Stimulated activated CD8-positive, alpha-beta memory T cell treated with anti-CD3 and anti-CD28 coated beads, Interleukin-7, amount 100 ng/mL, for 48 hours (primary cell): ENCODE measurements at regions not wholly inside any gene's neighbourhood (a gene's known extent, or its start where the extent isn't known, plus 50 kb on each side); places are given as distances from the start of the nearest gene placed in this dataset.
"Not testable (repeated sequence)": the region's sequence is repeated elsewhere in the genome, so short reads cannot be mapped to it uniquely, and the experiment has no call there.

Source experiments
- DNase-seq, 2 donors: peaks; one replicate each; pipeline ENCODE4 v3.0.0-alpha.2; 2020; ENCODE audit warnings: low read depth in 1 of 2; ENCODE audit errors: extremely low read depth in 1 of 2

DNA sequence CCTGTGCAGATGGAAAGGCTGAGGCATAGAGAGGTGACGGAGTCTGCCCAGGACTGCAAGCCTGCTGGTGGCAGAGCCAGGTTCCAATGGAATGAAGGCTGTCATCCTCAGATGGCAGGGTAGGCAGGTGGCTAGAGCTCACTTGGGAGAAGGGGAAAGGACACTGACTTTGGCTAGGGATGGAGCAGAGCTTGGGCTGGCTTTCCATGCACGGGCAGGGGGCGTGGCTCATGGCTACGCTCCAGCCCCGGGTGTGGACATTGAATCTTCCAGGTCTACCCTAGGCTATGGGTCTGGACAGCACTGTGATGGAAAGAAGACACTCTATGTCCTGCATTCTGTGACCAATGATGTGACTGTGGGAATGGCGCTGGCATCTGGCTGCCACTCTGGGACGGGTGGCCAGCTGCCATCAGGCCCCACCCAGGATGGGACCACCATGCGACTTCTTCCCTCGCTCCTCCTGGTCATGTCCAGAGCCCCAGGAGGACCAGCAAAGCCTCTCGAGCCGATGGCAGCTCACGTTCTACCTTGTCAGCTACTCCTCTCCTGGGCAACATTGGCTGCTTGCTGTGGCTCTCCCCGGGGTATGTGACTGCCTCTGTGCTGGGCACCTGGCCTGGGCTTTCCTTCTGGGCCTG, 398.7 kb downstream of the TMEM121 start:
- no peak for DNase-seq

DNA sequence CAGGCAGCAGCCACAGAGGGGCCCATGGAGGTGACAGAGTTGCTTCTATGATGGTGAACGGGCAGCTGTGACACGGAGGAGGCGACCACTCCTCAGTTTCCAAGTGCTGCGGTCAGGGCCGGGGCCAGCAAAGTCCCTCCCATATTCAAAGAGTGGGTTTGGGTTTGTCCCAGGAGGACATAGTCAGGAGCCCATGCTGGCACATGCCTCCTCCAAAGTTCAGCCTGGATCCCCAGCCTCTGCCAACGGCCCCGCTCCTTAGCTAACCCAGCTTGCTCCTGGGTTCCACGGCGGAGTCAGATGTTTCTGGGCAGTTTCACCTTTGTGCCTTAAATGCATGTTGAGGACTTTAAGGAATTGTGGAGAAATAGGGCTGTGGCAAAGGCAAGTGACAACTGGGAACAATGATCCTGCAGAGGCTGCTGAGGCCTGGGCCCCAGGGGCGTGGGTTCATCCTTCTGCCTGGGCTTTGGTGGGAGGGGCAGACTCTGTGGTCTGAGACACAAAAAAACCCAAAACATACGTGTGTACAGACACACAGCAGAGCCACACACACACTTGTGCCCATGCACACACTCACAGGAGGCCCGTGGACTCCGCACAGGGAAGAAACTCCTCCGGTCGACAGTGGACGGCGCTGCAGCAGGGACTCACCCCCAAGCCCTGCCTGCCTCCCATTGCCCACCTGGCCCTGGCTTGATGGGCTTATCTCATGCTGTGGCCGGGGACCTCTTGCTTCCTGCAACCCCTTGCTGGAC, 399.4 kb downstream of the TMEM121 start:
- no peak for DNase-seq

DNA sequence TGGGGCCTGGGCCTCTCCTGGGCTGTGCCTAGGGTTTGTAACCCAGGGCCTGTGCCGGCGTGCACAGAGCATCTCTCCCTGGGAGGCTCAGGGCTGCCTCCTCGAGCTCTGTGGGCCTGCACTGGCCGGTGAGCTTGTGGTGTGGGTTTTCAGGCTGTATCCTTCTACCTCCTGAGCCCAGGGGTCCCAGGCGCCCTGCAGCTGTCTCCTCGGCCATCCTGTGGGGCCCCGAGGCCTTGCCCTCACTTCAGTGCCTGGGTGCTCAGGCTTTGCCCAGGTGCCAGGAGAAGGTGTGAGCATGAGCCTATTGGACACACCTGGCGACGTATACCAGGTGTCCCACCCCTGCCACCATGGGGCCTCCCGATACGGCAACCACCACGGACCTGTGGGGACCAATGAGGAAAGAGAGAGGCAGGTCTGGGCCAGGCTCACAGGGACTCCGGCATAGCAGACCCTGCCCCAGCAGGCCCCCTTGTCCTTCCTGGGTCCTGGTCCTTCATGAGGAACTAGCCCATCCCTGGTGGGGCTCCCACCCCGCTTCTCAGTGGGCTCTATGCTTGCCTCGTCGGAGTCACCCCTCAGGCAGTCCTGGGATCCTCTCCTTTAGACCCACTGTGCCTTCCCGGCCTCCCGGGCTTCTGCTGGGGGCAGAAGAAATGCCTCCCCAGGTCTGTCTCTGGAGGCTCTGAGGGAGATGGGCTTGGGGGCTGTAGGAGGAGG, 400.2 kb downstream of the TMEM121 start:
- no peak for DNase-seq

DNA sequence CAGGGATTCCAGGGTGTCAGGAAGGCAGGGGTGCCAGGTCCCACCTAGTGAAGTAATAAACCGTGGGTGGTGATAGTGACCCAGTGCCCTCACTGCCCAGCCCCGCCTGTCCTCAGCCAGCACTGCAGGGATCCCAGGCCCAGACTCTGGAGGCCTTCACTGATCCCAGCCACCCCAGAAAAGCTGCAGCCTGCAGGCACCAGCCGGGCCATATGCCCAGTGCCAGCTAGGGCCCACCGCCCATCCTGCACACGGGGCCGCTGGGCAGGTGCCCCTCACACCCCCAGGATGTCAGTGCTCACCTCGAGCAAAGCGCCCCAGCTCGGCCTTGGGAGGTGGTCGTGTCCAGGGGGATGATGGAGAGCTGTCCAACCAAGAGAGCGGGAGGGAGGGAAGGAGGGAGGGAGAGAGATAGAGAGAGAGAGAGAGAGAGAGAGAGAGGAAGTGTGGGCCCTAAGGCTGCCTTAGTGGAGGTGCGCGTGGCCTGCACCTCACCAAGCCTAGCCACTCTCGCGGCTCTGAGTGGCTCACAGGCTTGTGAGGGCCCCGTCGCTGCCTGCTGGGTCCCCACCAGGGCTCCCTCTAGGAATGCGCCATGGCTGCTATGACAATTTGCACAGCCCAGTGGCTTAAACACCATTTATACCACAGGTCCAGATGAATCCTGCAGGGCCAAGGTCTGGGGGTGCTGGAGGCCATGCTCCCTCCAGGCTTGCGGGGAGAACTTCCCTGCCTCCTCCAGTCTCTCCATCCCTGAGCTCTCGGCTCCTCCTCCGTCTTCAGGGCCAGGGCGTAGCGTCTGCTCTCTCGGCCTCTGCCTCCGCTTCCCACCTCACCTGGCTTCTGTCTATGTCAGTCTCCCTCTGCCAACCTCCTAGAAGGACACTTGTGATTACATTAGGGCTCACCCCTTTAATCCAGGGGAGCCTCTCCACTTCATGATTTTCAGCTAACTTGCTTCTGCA, 401.0 kb downstream of the TMEM121 start:
- no peak for DNase-seq

DNA sequence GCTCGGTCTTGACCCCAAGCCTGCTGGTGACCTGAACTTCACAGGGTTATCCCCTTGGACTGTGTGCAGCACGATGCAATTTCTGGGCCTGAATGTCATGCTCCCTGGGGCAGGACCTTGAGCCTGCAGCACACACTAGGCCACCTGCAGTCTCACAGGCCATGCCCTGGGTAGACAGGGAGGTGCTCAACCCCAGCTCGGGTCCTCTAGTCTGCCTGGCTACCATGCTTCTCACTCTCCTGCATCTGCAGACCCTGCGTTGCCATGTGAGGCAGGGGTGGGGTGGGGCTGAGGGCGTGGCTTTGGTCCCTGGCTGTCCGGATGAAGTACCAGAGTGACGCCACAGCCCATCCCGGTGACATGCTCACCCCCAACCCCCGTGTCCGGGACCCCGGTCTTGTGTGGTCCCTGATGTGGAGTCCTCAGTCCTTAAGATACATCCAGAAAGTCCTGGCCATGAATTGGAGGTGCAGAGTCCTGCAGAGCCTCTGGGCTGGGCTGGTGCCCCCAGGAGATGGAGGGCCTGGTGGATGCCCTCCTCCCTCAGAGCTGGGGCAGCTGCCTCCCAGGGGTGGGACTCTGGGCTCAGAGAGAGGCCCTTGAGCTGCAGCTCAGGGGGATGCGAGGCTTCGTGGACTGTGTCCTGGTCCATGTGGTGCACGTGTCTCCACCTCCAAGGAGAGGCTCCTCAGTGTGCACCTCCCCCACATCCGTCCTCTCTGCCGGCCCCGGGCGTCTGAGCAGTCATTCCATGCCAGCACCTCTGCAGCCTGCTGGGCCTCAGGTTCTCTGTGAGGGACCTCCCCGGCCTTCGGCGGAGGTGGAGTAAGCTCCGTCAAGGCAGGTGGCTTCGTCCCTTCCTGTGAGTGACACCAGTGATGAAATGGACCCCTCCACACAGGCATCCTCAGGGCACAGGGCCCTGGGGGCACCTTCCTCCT, 402.1 kb downstream of the TMEM121 start:
- DNase-seq, result not testable (repeated sequence)

DNA sequence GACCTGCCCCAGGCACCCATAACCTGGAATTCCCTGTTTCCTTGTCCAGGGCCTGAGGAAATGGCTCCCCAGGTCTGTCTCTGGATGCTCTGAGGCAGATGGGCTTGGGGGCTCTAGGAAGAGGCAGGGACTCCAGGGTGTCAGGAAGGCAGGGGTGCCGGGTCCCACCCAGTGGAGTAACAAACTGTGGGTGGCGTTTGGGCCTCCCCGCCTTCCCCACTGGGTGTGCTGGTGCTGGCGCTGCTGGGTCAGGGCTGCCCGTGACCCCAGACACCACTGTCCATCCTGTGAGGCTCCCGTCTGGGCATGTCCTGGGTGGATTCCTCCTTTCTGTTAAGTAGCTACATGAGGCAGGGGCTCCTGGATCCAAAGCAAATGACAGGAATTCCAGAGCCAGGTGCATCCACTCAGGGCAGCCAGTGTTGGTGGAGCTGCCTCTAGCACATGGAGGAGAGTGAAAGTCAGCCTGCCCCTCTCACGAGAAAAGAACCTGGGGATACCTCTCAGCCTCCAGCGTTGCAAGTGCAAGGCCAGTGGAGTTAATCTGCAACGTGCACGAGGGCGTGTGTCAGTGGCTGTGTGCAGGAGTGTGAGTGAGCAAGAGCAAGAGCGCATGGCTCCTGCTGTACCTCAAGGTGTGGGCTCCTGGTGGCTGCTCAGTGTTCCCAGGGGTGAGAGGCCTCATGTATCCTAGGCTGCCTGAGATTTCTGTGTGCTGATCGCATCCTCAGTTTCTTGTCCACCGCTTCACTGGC, 403.1 kb downstream of the TMEM121 start:
- no peak for DNase-seq

DNA sequence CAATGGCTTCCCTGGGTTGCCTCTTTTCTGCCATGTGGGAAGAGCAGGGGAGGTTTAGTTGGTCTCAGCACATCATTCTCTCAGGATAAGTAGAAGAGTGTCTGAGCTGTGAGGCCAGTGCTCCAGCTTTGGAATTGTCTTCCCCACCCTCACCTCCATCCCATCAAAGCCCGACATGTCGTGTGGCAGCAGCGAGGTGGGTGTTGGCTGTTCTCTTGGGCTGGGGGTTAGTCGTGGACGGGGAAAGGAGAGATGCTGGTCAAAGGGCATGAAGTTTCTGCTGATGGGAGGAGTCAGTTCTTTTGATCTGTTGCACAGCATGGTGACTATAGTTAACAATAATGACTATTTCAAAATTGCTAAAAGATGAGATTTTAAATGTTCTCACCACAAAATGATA, 404.2 kb downstream of the TMEM121 start:
- DNase-seq, result no peak

DNA sequence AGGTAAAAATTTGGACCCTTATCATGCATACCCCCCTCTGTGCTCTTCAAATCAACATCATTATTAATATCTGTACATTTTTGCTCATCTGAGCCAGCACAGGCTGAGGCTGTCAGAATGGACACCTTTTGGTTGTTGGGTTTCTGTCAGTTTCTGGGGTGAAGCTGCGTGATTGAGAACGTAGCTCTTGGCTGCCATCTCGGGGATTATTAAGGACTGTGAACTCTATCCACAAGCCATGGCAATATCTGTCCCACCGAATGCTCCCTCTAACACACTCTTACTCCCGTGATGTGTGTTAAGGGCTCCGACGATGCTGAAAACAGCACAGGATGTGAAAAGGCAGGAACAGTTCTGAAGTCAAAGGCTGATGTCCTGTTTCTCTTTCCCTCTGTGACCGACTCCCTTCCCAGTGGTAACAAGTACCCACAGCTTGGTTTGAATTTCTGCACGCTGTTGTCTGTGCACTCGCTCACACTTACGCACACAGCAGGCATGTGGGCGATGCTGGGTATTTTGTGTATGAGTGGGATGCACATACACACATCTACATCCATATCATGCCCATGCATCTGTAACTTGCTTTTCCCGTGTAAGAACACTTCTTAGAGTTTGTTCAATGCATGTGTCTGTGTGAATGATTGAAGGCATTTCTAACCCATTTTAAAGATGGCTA, 405.6 kb downstream of the TMEM121 start:
- DNase-seq, result no peak

DNA sequence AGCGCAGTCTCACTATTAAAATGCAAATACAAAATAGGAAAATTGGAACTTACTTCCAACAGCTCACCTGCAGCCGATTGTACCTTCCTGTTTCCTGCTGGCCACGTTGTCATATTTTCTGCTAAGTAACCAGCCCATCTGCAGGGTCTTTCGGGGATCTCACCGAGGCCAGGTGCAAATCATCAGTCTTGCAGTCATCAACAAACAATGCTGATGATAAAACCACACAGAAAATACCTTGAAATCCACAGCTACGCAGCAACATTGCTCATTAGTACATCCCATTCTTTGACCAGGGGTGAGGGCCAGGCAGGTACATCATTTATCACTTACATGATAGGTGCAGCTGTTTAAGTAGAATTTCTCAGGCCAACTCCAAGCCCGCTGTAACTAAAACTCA, 406.9 kb downstream of the TMEM121 start:
- DNase-seq, result no peak

DNA sequence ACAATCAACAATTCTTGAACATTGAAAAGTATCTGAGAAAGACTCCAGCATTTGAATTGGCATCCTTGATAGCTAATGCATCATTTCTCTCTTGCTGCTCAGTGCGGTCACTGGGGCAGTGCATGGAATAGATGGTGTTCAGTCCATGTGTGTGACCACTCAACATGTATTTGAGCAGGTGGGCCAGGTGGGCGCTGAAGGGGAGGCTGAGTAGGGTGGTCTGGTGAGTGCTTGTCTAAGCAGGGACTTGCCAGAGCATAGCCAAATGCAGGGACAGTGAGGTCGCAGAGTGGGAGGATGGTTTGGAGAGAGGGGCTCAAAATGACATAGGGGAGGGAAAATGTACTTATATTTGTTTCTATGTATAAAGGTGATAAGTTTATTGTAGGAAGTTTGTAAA, 409.0 kb downstream of the TMEM121 start:
- DNase-seq, result no peak

DNA sequence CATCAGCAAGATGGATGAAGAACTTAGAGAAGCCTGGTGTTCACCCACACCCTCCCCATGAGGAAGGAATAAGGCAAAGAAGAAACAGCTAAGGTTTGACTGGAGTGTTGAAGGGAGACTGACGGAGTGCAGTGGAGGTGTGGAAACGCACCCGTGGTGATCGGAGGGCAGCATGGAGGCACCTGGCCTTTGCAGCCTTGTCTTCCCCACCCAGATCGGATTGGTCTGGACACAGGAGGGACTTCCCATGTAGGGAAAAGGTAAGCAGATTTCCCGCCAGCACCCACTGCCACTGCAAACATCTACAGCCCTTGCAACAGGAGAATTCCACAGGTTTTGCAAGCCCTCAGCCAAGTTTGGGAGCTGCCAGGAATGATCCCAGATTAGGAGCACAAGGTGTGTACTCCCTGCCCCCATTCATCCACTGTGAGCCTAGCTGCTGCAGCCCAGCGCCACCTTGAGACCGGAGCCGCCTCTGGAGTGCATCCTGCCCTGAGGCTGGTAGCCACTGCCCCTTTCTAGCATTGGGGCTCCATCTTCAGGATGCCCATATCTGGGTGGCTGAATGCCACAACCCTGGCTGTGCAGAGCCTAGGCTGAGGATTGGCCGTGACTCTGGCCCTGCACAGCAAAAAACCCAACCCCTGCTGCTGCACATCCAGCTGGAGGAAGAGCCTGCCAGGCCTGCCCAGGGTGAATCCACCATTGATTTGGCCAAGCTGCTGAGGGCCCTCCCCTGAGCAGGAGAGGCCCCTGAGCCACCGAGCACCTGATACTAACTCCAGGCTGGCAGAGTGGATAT, 411.1 kb downstream of the TMEM121 start:
- no peak for DNase-seq

DNA sequence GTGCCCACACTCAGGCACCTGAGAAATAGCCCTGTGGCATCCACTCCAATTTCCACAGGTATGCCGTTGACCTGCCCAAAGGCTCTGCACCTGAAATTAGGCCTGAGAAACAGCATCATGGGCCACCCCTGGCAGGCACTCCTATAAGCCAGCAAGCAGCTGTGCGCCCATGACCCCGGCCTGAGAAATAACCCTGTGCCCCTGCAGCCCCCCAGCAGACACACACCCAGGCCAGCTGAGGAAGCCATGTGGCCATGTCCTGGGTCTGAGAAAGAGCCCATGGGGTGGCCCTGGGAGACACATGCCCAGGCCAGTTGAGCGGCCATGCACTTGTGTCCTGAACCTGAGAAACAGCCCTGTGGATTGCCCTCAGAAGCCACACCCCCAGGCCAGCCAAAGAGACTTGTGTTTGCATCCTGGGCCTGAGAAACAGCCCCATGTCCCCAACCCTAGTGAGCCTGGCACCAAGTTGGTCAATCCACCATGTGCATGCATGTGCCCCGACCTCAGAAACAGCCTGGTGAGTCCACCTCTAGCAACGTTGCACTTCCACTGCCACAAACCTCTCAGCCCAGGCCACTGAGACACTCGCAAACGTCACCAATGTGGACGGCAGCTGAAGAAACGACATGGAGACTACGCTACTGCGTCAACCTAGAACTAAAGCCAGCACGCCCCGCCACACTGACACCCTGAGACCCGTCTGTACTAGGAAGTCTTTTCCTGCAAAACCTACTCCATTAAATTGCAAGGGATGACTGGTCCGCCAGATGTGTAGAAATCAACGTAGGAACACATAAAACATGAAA, 411.9 kb downstream of the TMEM121 start:
- DNase-seq, result no peak

DNA sequence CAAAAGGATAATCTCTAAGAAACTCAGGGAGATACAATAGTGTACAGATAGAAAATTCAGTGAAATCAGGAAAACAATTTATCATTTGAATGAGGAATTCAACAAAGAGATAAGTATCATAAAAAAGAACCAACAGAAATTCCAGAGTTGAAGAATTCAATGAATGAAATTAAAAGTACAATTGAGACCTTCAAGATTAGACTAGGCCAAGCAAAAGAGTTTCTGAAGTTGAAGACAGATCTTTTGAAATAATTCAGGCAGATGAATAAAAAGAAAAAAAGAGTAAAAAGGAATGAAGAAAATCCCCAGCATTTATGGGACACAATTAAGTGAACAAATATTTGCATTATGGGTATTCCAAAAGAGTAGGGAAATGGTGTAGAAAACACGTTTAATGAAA, 412.6 kb downstream of the TMEM121 start:
- no peak for DNase-seq

DNA sequence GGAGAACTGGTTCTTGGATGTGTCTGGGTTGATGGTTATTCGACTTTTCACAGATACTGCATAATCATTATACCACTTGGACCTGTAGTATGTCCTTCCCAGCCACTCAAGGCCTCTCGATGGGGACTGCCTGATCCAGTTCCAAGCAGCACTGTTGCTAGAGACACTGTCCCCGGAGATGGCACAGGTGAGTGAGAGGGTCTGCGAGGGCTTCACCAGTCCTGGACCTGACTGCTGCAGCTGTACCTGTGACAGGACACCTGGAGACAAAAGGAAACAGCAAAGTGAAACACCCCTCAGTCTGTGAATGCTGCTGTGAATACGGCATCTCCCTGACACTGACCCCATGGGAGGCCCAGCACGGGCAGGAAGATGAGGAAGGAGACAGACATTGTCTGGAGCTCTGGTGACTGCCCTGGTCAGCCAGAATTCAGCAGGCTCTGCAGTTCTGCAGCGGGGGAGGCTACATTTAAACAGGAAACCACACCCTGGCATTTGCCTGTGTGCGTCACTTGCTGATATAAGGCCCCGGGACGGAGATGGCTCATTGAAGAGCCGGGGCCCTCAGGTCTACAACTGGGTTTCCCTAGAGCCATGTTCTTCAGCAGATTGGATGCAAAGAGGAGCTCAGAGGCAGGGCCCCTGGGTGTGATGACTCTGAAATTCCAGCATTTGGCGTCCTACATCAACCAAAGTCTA, 413.6 kb downstream of the TMEM121 start:
- DNase-seq, result no peak

DNA sequence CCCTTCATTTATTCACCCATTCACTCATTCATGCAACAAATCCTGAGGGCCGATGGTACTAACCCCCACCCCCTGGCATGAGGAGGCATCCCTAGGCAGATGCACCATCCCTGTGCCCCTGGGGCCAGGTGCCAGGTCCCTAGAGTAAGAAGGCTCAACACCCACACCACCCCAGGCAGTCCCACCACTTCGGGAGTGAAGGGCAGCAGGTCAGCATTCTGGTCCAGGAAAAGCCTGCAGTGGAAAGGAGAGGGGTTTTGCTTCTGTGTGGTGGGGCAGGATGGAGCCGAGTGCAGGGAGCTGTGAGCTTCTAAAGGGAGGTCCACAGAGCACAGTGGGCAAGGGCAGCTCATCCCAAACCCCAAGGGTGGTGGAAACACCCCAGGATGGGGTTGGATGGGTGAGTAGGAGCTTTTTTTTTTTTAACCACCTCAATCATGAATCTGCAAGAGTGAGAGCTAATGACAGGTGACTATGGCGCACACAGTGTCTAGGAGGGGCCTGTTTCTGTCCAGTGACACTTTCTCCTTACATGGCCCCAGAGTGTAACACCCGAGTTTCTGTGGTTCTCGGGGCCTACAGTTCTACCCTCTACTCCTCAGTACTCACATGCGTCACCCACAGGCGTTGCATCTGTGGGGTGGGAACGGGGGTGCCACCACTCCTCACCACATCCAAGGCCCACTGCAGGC, 414.3 kb downstream of the TMEM121 start:
- no peak for DNase-seq
